Activated CD4-positive, alpha-beta memory T cell treated with anti-CD3 and anti-CD28 coated beads, Interleukin-2, amount 10 ng/mL, durations not matched to agents 7 days and 5 days (primary cell): ENCODE measurements at regions not wholly inside any gene's neighbourhood (a gene's known extent, or its start where the extent isn't known, plus 50 kb on each side); places are given as distances from the start of the nearest gene placed in this dataset.
"Not testable (repeated sequence)": the region's sequence is repeated elsewhere in the genome, so short reads cannot be mapped to it uniquely, and the experiment has no call there.

Source experiments
- CTCF ChIA-PET: fragments of 350-600 bp; sonication (Branson Sonifier 250); formaldehyde crosslinking; loops from one replicate; lab custom pipeline; 2021; ENCODE audit warnings: antibody characterized with exemption, inconsistent platforms; lab: Charles Lee
- POLR2A ChIA-PET: fragments of 350-600 bp; sonication (Branson Sonifier 250); formaldehyde crosslinking; loops from one replicate; lab custom pipeline; 2021; ENCODE audit warnings: antibody characterized with exemption; lab: Charles Lee
- DNase-seq: peaks from one replicate; pipeline ENCODE4 v3.0.0-alpha.2; 2020
- H3K27ac Mint-ChIP-seq: one replicate; pipeline ENCODE4 v1.8.0; 2021; ENCODE audit warnings: mild to moderate bottlenecking, mixed read lengths
- H3K27me3 Mint-ChIP-seq: one replicate; pipeline ENCODE4 v1.8.0; 2021; ENCODE audit warnings: mixed read lengths
- H3K36me3 Mint-ChIP-seq: one replicate; pipeline ENCODE4 v1.8.0; 2021; ENCODE audit warnings: low read depth, mixed read lengths
- H3K4me1 Mint-ChIP-seq: one replicate; pipeline ENCODE4 v1.8.0; 2021; ENCODE audit warnings: mixed read lengths
- H3K4me3 Mint-ChIP-seq: one replicate; pipeline ENCODE4 v1.8.0; 2021; ENCODE audit warnings: mild to moderate bottlenecking, mixed read lengths
- H3K9me3 Mint-ChIP-seq: one replicate; pipeline ENCODE4 v1.8.0; 2021; ENCODE audit warnings: mixed read lengths

DNA sequence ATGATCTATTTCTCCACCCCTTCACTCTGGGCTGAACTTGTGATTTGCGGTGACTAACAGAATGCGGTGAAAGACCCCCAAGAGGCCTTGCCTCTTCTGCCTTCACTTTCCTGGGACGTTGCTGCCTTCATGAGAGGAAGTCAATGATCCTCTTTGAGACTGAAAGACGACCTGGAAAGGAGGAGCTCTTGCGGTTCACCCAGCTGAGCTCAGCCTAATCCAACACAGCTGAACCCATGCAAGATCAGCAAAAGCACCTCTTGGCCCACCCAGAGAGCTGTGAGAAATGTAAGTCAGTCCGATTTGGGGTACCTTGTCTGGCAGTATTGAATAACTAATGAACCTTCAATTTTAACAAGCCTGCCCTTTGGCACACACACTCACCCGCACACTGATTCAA lies 767.4 kb upstream of the TPTE start:
- CTCF ChIA-PET = no interaction called here
- Mint-ChIP-seq H3K4me3 (no peak overlapping the region), H3K36me3 (no peaks in the 10 kb centered on the region), H3K9me3 (peaks cover 8% of the 10 kb centered on the region), H3K27ac (no peak overlapping the region), H3K4me1 (no peaks in the 10 kb centered on the region), H3K27me3 (no peaks in the 10 kb centered on the region)
- DNase-seq = no peak
- POLR2A ChIA-PET = no interaction called here

DNA sequence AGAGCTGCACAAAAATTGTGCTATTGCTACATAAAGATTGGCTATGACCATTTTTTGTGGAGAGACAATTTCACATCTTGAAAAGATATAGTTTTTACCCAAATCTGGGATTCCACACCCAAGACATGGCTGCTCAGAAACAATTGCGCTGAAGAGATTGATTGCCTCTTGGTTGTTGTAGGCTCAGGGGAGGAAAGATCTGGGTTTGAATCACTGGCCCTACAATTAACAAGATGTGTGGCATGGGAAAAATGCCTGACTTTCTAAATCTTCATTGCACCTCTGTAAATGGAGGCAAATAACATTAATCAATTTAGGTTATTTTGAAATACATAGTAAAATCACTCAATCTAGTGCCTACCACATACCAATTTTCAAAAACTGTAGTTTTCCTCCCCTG lies 766.9 kb upstream of the TPTE start:
- CTCF ChIA-PET, H3K4me3 Mint-ChIP-seq, DNase-seq: not testable (repeated sequence)

GRCh38 chr21:9755611-9756010 lies 765.8 kb upstream of the TPTE start:
- Mint-ChIP-seq H3K4me3 (no peak overlapping the region), H3K36me3 (no peaks in the 10 kb centered on the region), H3K9me3 (peaks cover 8% of the 10 kb centered on the region), H3K27me3 (no peaks in the 10 kb centered on the region), H3K27ac (no peak overlapping the region), H3K4me1 (no peaks in the 10 kb centered on the region)
- ChIA-PET CTCF (no interaction called here), POLR2A (no interaction called here)
- DNase-seq = no peak

More for the DNA sequence above, 766.9 kb upstream of the TPTE start:
- H3K4me1 Mint-ChIP-seq, H3K36me3 Mint-ChIP-seq, H3K27ac Mint-ChIP-seq, POLR2A ChIA-PET, H3K27me3 Mint-ChIP-seq, H3K9me3 Mint-ChIP-seq: not testable (repeated sequence)

DNA sequence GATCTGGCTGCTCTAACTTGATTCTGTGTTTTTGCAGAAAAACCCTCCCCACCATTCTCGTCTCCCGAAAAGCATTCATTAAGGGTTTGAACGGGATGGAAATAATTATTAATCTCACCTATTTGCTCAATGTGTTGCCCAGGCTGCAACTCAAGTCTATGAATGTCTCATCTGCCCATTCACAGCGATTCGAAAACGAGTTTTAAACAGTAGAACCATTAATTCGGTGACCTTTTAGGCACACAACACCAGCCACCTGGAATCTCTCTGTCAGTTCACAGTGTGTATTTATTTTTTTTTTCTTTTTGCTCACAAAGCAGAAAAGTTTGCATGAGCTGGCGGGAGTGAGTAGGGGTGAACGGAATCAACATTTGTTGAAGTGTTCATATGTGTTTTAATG lies 764.7 kb upstream of the TPTE start:
- Mint-ChIP-seq H3K27ac (no peak overlapping the region), H3K27me3 (no peaks in the 10 kb centered on the region), H3K9me3 (peaks cover 8% of the 10 kb centered on the region), H3K36me3 (no peaks in the 10 kb centered on the region), H3K4me3 (no peak overlapping the region), H3K4me1 (no peaks in the 10 kb centered on the region)
- POLR2A ChIA-PET = no interaction called here
- CTCF ChIA-PET = no interaction called here
- DNase-seq = no peak

DNA sequence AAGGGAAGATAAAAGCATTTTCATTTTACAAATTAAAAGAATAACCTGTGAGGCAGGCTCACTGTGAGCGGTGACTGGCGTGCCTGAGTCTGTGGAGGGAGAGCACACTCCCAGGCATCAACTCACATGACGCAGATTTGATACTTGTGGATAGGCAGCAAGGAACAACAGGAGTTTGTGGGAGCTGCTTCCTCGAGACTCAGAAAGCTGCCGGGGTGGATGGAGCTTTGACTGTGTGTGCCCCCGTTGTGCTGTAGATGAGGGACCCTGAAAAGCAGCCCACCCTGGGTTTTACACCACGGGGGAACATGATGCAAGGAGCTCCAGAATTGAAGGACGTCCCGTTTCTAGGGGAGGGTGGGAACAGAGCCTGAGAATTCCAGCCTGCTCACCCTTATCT lies 764.3 kb upstream of the TPTE start:
- DNase-seq, POLR2A ChIA-PET, H3K4me1 Mint-ChIP-seq, CTCF ChIA-PET, H3K27me3 Mint-ChIP-seq, H3K27ac Mint-ChIP-seq, H3K4me3 Mint-ChIP-seq, H3K9me3 Mint-ChIP-seq, H3K36me3 Mint-ChIP-seq: not testable (repeated sequence)

DNA sequence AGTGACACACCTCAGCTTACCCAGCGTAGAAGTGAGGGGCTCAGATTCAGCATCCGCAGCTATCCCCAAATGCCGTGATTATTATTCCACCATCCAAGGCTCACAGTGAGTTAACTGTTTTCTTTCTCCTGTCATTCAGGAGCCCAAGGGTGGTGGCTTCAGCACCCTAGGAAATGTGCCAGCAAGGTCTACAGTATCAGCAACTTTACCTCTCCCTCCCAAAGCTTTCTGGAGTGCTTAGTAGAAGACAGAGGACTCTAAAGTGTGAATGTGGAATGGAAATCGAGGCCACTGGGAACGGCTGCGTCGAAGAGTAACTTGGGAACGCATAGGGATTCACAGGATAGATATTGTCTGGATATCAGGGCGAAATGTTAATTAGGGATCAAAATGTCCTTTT lies 763.8 kb upstream of the TPTE start:
- H3K36me3 Mint-ChIP-seq, DNase-seq, H3K4me1 Mint-ChIP-seq, H3K27me3 Mint-ChIP-seq, CTCF ChIA-PET, H3K9me3 Mint-ChIP-seq, H3K4me3 Mint-ChIP-seq, POLR2A ChIA-PET, H3K27ac Mint-ChIP-seq: not testable (repeated sequence)

DNA sequence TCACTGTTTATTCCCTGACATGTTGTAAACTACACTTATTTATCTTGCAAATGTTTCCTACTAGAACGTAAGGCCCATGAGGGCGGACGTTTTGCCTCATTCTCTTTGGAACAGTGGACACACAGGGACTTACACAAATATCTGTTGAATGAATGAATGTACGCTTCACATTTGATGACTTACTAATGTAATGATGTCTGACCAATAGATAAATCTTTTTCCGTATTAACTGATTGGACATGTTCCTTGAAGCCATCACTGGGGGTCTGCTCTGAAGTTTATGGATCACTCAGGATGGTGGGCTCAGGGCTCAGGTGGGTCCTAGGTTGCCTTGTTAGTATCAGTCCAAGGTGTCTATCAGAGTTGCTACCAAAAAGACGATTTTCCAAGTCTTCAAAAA lies 763.2 kb upstream of the TPTE start:
- no peak overlapping the region for H3K27ac Mint-ChIP-seq
- CTCF ChIA-PET = no interaction called here
- no peak for DNase-seq
- POLR2A ChIA-PET = no interaction called here
- no peak overlapping the region for H3K4me3 Mint-ChIP-seq
- peaks cover 8% of the 10 kb centered on the region for H3K9me3 Mint-ChIP-seq
- H3K4me1 Mint-ChIP-seq = no peaks in the 10 kb centered on the region
- H3K27me3 Mint-ChIP-seq = no peaks in the 10 kb centered on the region
- no peaks in the 10 kb centered on the region for H3K36me3 Mint-ChIP-seq

GRCh38 chr21:9758888-9759287 lies 762.5 kb upstream of the TPTE start:
- ChIA-PET POLR2A (no interaction called here), CTCF (no interaction called here)
- no peak overlapping the region for H3K27ac Mint-ChIP-seq
- H3K27me3 Mint-ChIP-seq = no peaks in the 10 kb centered on the region
- no peaks in the 10 kb centered on the region for H3K4me1 Mint-ChIP-seq
- peaks cover 8% of the 10 kb centered on the region for H3K9me3 Mint-ChIP-seq
- H3K36me3 Mint-ChIP-seq = no peaks in the 10 kb centered on the region
- no peak overlapping the region for H3K4me3 Mint-ChIP-seq
- no peak for DNase-seq

GRCh38 chr21:9759972-9760371 lies 761.4 kb upstream of the TPTE start:
- no peak for DNase-seq
- Mint-ChIP-seq H3K4me1 (no peaks in the 10 kb centered on the region), H3K27me3 (no peaks in the 10 kb centered on the region), H3K27ac (no peak overlapping the region), H3K4me3 (no peak overlapping the region), H3K9me3 (peaks cover 4% of the 10 kb centered on the region), H3K36me3 (no peaks in the 10 kb centered on the region)
- CTCF ChIA-PET = no interaction called here
- POLR2A ChIA-PET = no interaction called here

- no peaks in the 10 kb centered on the region for H3K4me1 Mint-ChIP-seq
- H3K27ac Mint-ChIP-seq = no peak overlapping the region
- no peak for DNase-seq
- POLR2A ChIA-PET = no interaction called here
- no peaks in the 10 kb centered on the region for H3K36me3 Mint-ChIP-seq
- CTCF ChIA-PET = no interaction called here
- H3K9me3 Mint-ChIP-seq = peaks cover 4% of the 10 kb centered on the region
- no peaks in the 10 kb centered on the region for H3K27me3 Mint-ChIP-seq
- H3K4me3 Mint-ChIP-seq = no peak overlapping the region
These were observed 760.8 kb upstream of the TPTE start for GRCh38 chr21:9760398-9761074.

DNA sequence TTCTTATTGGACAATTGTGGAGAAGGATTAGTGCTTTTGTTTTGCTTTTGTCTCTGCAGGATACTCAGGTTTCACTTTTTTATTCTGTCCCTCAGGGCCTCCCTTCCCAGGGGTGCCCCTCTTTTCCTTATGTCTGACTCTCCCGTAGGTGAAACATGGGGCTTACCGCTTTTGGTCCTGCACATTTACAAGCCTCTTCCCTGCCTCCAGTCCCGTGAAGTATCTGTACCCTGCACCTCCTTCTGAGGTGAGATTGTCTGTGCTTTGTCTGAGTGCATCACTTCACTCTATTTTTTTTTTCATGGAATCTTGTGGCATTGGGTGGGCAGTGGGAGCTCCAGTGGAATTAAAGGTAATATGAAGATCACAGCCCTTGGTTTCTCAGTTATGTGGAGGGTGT lies 758.1 kb upstream of the TPTE start:
- Mint-ChIP-seq H3K27me3 (no peaks in the 10 kb centered on the region), H3K27ac (no peak overlapping the region), H3K4me3 (no peak overlapping the region), H3K9me3 (no peaks in the 10 kb centered on the region), H3K36me3 (no peaks in the 10 kb centered on the region), H3K4me1 (no peaks in the 10 kb centered on the region)
- no peak for DNase-seq
- POLR2A ChIA-PET = no interaction called here
- CTCF ChIA-PET = no interaction called here

GRCh38 chr21:9763807-9764206 lies 757.6 kb upstream of the TPTE start:
- H3K36me3 Mint-ChIP-seq = no peaks in the 10 kb centered on the region
- H3K27ac Mint-ChIP-seq = no peak overlapping the region
- ChIA-PET CTCF (no interaction called here), POLR2A (no interaction called here)
- no peak for DNase-seq
- H3K9me3 Mint-ChIP-seq = no peaks in the 10 kb centered on the region
- no peaks in the 10 kb centered on the region for H3K27me3 Mint-ChIP-seq
- H3K4me3 Mint-ChIP-seq = no peak overlapping the region
- no peaks in the 10 kb centered on the region for H3K4me1 Mint-ChIP-seq

DNA sequence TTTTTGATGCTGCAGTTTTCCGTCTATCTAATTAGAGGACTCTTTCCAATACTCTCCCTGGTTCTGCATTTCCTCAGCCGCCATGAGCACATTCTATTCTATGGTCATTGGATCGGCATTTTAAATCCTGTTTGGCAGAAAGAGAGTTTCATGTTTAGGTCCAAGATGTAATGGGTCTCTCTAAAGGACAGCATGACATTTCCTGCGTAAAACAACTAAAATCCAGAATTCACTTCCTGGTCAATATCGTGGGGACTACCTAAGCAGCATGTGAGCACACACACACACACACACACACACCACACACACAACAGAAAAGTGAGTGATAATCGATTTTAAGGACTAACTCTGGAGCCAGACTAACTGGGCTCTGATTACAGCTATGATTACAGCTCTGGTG lies 757.1 kb upstream of the TPTE start:
- H3K9me3 Mint-ChIP-seq, H3K27me3 Mint-ChIP-seq: not testable (repeated sequence)

GRCh38 chr21:9765538-9765937 lies 755.8 kb upstream of the TPTE start:
- POLR2A ChIA-PET, H3K36me3 Mint-ChIP-seq, H3K9me3 Mint-ChIP-seq, H3K4me1 Mint-ChIP-seq, H3K27me3 Mint-ChIP-seq, H3K27ac Mint-ChIP-seq, DNase-seq, H3K4me3 Mint-ChIP-seq, CTCF ChIA-PET: not testable (repeated sequence)

More for the DNA sequence above, 757.1 kb upstream of the TPTE start:
- H3K4me1 Mint-ChIP-seq, H3K4me3 Mint-ChIP-seq, H3K27ac Mint-ChIP-seq, DNase-seq, H3K36me3 Mint-ChIP-seq, CTCF ChIA-PET, POLR2A ChIA-PET: not testable (repeated sequence)
